H1 (cell line): ENCODE measurements at regions not wholly inside any gene's neighbourhood (a gene's known extent, or its start where the extent isn't known, plus 50 kb on each side); places are given as distances from the start of the nearest gene placed in this dataset.

Experiments
- BACH1 ChIP-seq: IDR thresholded peaks from 2 replicates; pipeline ENCODE4 v1.6.1; 2012; ENCODE audit warnings: low read length, improper control_type of control experiment
- CHD2 ChIP-seq: IDR thresholded peaks from 2 replicates; pipeline ENCODE4 v1.6.1; 2012; ENCODE audit warnings: low read length, improper control_type of control experiment
- CTCF ChIP-seq, 3 experiments: IDR thresholded peaks; 1 replicate in 2 of 3; 2 replicates in 1 of 3; pipeline versions ENCODE4 v1.5.1 to v1.6.1; 2011; ENCODE audit warnings: low read length in 3 of 3, mild to moderate bottlenecking in 3 of 3, inconsistent platforms in 2 of 3, low read depth in 1 of 3, moderate library complexity in 1 of 3; ENCODE audit not compliant: insufficient read depth in 1 of 3; ENCODE audit errors: control extremely low read depth in 1 of 3
- EZH2 ChIP-seq: fragments of 200-600 bp; sonication (generic); IDR thresholded peaks from 2 replicates; pipeline ENCODE4 v1.7.1; 2012; ENCODE audit warnings: low read depth, mild to moderate bottlenecking, moderate library complexity, low read length, inconsistent platforms; ENCODE audit not compliant: severe bottlenecking
- FOSL1 ChIP-seq: IDR thresholded peaks from 2 replicates; pipeline ENCODE4 v1.6.1; 2011; ENCODE audit warnings: mild to moderate bottlenecking, low read depth, low read length, moderate library complexity; ENCODE audit not compliant: insufficient read depth
- KDM1A ChIP-seq: fragments of 200-600, 300-600 bp; sonication (generic); IDR thresholded peaks from 2 replicates; pipeline ENCODE4 v1.7.1; 2016; ENCODE audit warnings: mild to moderate bottlenecking, low read length, borderline replicate concordance
- KDM5A ChIP-seq: fragments of 200-600 bp; IDR thresholded peaks from 2 replicates; pipeline ENCODE4 v1.7.1; 2012; ENCODE audit warnings: mild to moderate bottlenecking, low read length, inconsistent platforms, mixed read lengths
- MAX ChIP-seq: IDR thresholded peaks from 2 replicates; pipeline ENCODE4 v1.6.1; 2012; ENCODE audit warnings: inconsistent platforms
- PHF8 ChIP-seq: fragments of 200-600 bp; sonication (generic); conservative IDR thresholded peaks from 2 replicates; pipeline ENCODE4 v1.7.1; 2012; ENCODE audit warnings: low read depth, mild to moderate bottlenecking, inconsistent platforms, low read length, moderate library complexity
- POLR2A ChIP-seq, 2 experiments: IDR thresholded peaks; 1 replicate in 1 of 2; 2 replicates in 1 of 2; pipeline ENCODE4 v1.6.1; 2011; ENCODE audit warnings: low read depth in 2 of 2, low read length in 2 of 2, mild to moderate bottlenecking in 2 of 2; ENCODE audit errors: control extremely low read depth in 1 of 2
- RAD21 ChIP-seq, 2 experiments: IDR thresholded peaks in 1 of 2; conservative IDR thresholded peaks in 1 of 2; 2 replicates each; pipeline ENCODE4 v1.6.1; 2011; ENCODE audit warnings: low read depth in 2 of 2, low read length in 2 of 2, improper control_type of control experiment in 1 of 2, inconsistent platforms in 1 of 2, mild to moderate bottlenecking in 1 of 2, moderate library complexity in 1 of 2
- SIN3A ChIP-seq, 2 experiments: IDR thresholded peaks in 1 of 2; conservative IDR thresholded peaks in 1 of 2; 2 replicates each; pipeline ENCODE4 v1.6.1; 2011 to 2012; ENCODE audit warnings: low read length in 2 of 2, improper control_type of control experiment in 1 of 2, low read depth in 1 of 2, mild to moderate bottlenecking in 1 of 2
- SP1 ChIP-seq: IDR thresholded peaks from 2 replicates; pipeline ENCODE4 v1.6.1; 2011; ENCODE audit warnings: low read depth, low read length
- YY1 ChIP-seq: IDR thresholded peaks from 2 replicates; pipeline ENCODE4 v1.6.1; 2011; ENCODE audit warnings: low read depth, mild to moderate bottlenecking, low read length

GRCh38 chr6:127053875-127054235, 64.6 kb upstream of the RSPO3 start:
- TF ChIP-seq SP1: no peak
- TF ChIP-seq KDM5A: no peak
- no peak for TF ChIP-seq CTCF (IDR thresholded peaks at IDR 0.05; ENCODE audit: control extremely low read depth in 1 of 3, insufficient read depth in 1 of 3, low read depth in 1 of 3, low read length in 3 of 3)
- TF ChIP-seq RAD21 (IDR thresholded peaks at IDR 0.05 in 1 of 2, conservative IDR thresholded peaks at IDR 0.05 in 1 of 2; ENCODE audit: low read depth in 2 of 2, low read length in 2 of 2): no peak
- TF ChIP-seq MAX: no peak
- TF ChIP-seq POLR2A (IDR thresholded peaks at IDR 0.05; ENCODE audit: control extremely low read depth in 1 of 2, low read depth in 2 of 2, low read length in 2 of 2): no peak
- no peak for TF ChIP-seq SIN3A (conservative IDR thresholded peaks at IDR 0.05 in 1 of 2, IDR thresholded peaks at IDR 0.05 in 1 of 2; ENCODE audit: low read depth in 1 of 2, low read length in 2 of 2)
- TF ChIP-seq EZH2: no peak
- no peak for TF ChIP-seq FOSL1
- TF ChIP-seq BACH1: no peak
- no peak for TF ChIP-seq KDM1A
- no peak for TF ChIP-seq PHF8
- TF ChIP-seq YY1: no peak
- TF ChIP-seq CHD2: no peak
